Liver (tissue), 8 donors: ENCODE measurements at regions not wholly inside any gene's neighbourhood (a gene's known extent, or its start where the extent isn't known, plus 50 kb on each side); places are given as distances from the start of the nearest gene placed in this dataset.

Experiments used
- DNase-seq: peaks from one replicate; pipeline ENCODE4 v3.0.0-alpha.2; 2017; ENCODE audit warnings: low spot score
- H3K27ac ChIP-seq, 2 donors: one replicate each; pipeline ENCODE4 v1.7.0; 2013; ENCODE audit warnings: inconsistent platforms in 2 of 2, low read length in 2 of 2, control low read depth in 1 of 2, low read depth in 1 of 2, mild to moderate bottlenecking in 1 of 2
- H3K27me3 ChIP-seq, 4 donors: one replicate each; pipeline versions ENCODE4 v1.6.1 to v1.7.0; 2013; ENCODE audit warnings: low read length in 3 of 4, inconsistent platforms in 1 of 4, mild to moderate bottlenecking in 1 of 4, moderate library complexity in 1 of 4; ENCODE audit not compliant: control insufficient read depth in 4 of 4, insufficient read depth in 4 of 4
- H3K36me3 ChIP-seq, 4 donors: one replicate each; pipeline versions ENCODE4 v1.6.1 to v1.7.0; 2013; ENCODE audit warnings: low read length in 3 of 4, mild to moderate bottlenecking in 3 of 4, low read depth in 1 of 4, moderate library complexity in 1 of 4; ENCODE audit not compliant: control insufficient read depth in 4 of 4, insufficient read depth in 3 of 4
- H3K4me1 ChIP-seq, 4 donors: one replicate each; pipeline versions ENCODE4 v1.6.1 to v1.7.0; 2013; ENCODE audit warnings: low read length in 3 of 4, mild to moderate bottlenecking in 3 of 4, moderate library complexity in 1 of 4; ENCODE audit not compliant: control insufficient read depth in 4 of 4, insufficient read depth in 4 of 4
- H3K4me3 ChIP-seq, 3 donors: one replicate each; pipeline versions ENCODE4 v1.6.1 to v1.7.0; 2013; ENCODE audit warnings: low read length in 3 of 3, control low read depth in 1 of 3, low read depth in 1 of 3, mild to moderate bottlenecking in 1 of 3
- H3K9ac ChIP-seq, 2 donors: one replicate each; pipeline ENCODE4 v1.7.0; 2013; ENCODE audit warnings: low read length in 2 of 2, mild to moderate bottlenecking in 2 of 2, moderate library complexity in 2 of 2, control low read depth in 1 of 2, low read depth in 1 of 2
- H3K9me3 ChIP-seq, 4 donors: one replicate each; pipeline versions ENCODE4 v1.6.1 to v1.7.0; 2013; ENCODE audit warnings: low read length in 3 of 4; ENCODE audit not compliant: control insufficient read depth in 4 of 4
- CTCF ChIP-seq: fragments of 150-350 bp; IDR thresholded peaks from 2 replicates; pipeline ENCODE4 v1.5.1; 2017; ENCODE audit warnings: improper control_type of control experiment, low read depth, low read length; ENCODE audit not compliant: missing input control
- EGR1 ChIP-seq, 2 donors: IDR thresholded peaks; 2 replicates each; pipeline ENCODE4 v1.6.1; 2016 to 2018; ENCODE audit warnings: antibody characterized with exemption in 2 of 2, low read depth in 2 of 2
- FOXA1 ChIP-seq: IDR thresholded peaks from 2 replicates; pipeline ENCODE4 v1.6.1; 2016; ENCODE audit warnings: antibody characterized with exemption
- FOXA2 ChIP-seq: IDR thresholded peaks from 2 replicates; pipeline ENCODE4 v1.6.1; 2016; ENCODE audit warnings: antibody characterized with exemption
- HNF4A ChIP-seq, 2 donors: conservative IDR thresholded peaks; 2 replicates each; pipeline ENCODE4 v1.6.1; 2016; ENCODE audit warnings: antibody characterized with exemption in 2 of 2, mild to moderate bottlenecking in 2 of 2
- HNF4G ChIP-seq: IDR thresholded peaks from 2 replicates; pipeline ENCODE4 v1.6.1; 2016; ENCODE audit warnings: antibody characterized with exemption
- MAX ChIP-seq: IDR thresholded peaks from 2 replicates; pipeline ENCODE4 v1.6.1; 2016; ENCODE audit warnings: antibody characterized with exemption
- NR2F2 ChIP-seq: IDR thresholded peaks from 2 replicates; pipeline ENCODE4 v1.6.1; 2016; ENCODE audit warnings: antibody characterized with exemption
- RAD21 ChIP-seq, 2 donors: IDR thresholded peaks; 2 replicates each; pipeline ENCODE4 v1.6.1; 2016; ENCODE audit warnings: antibody characterized with exemption in 2 of 2, mild to moderate bottlenecking in 2 of 2
- REST ChIP-seq: IDR thresholded peaks from 2 replicates; pipeline ENCODE4 v1.6.1; 2016; ENCODE audit warnings: antibody characterized with exemption, mild to moderate bottlenecking
- RXRA ChIP-seq, 2 donors: IDR thresholded peaks; 2 replicates each; pipeline ENCODE4 v1.6.1; 2017 to 2018; ENCODE audit warnings: antibody characterized with exemption in 2 of 2, mild to moderate bottlenecking in 1 of 2
- TAF1 ChIP-seq: conservative IDR thresholded peaks from 2 replicates; pipeline ENCODE4 v1.6.1; 2016; ENCODE audit warnings: antibody characterized with exemption, mild to moderate bottlenecking
- YY1 ChIP-seq: IDR thresholded peaks from 2 replicates; pipeline ENCODE4 v1.6.1; 2016; ENCODE audit warnings: antibody characterized with exemption, mild to moderate bottlenecking
- ZBTB33 ChIP-seq: IDR thresholded peaks from 2 replicates; pipeline ENCODE4 v1.6.1; 2016; ENCODE audit warnings: antibody characterized with exemption
- WGBS: extraction: QIAGEN DNeasy Blood & Tissue Kit; methylation state at CpG from one replicate; pipeline ENCODE4 v1.1.7; 2013; 5-methylcytosine and 5-hydroxymethylcytosine counted together
- donor health status: healthy.
- donor health status: healthy.
- donor health status: healthy.
- donor health status: healthy.
- donor health status: healthy.

- no peaks in the 10 kb centered on the region for H3K36me3 ChIP-seq
- DNase-seq, result no peak
- TF ChIP-seq REST, result no peak
- no peak for TF ChIP-seq RXRA (IDR thresholded peaks at IDR 0.05)
- no peak for TF ChIP-seq MAX
- TF ChIP-seq EGR1 (IDR thresholded peaks at IDR 0.05; ENCODE audit: low read depth in 2 of 2), result no peak
- no peak for TF ChIP-seq YY1
- TF ChIP-seq NR2F2, result no peak
- no peak for TF ChIP-seq HNF4A (conservative IDR thresholded peaks at IDR 0.05)
- TF ChIP-seq ZBTB33, result no peak
- no peak for TF ChIP-seq FOXA1
- TF ChIP-seq TAF1, result no peak
- TF ChIP-seq FOXA2, result no peak
- TF ChIP-seq HNF4G, result no peak
Observed at GRCh38 chr3:148466980-148467740, 230.5 kb upstream of the AGTR1 start.

GRCh38 chr3:148477375-148477774, 220.3 kb upstream of the AGTR1 start:
- Histone ChIP-seq H3K27me3 (no peaks in the 10 kb centered on the region), H3K9ac (no peak overlapping the region), H3K4me3 (no peak overlapping the region), H3K27ac (no peak overlapping the region), H3K36me3 (no peaks in the 10 kb centered on the region), H3K9me3 (no peaks in the 10 kb centered on the region), H3K4me1 (no peaks in the 10 kb centered on the region)
- no peak for DNase-seq
- TF ChIP-seq REST (no peak), CTCF (no peak), TAF1 (no peak), HNF4A (conservative IDR thresholded peaks at IDR 0.05) (no peak), HNF4G (no peak), RAD21 (IDR thresholded peaks at IDR 0.05) (no peak), FOXA2 (no peak), MAX (no peak), FOXA1 (no peak)
- 89% methylated on average over 2 of the region's 2 CpGs for WGBS

More at GRCh38 chr3:148466980-148467740, 230.5 kb upstream of the AGTR1 start:
- H3K27me3 ChIP-seq, result no peaks in the 10 kb centered on the region
- no peak overlapping the region for H3K4me3 ChIP-seq
- no peak overlapping the region for H3K27ac ChIP-seq
- H3K4me1 ChIP-seq, result no peaks in the 10 kb centered on the region
- H3K9me3 ChIP-seq, result no peaks in the 10 kb centered on the region
- H3K9ac ChIP-seq, result no peak overlapping the region
